PC-9 (cell line): ENCODE measurements at regions not wholly inside any gene's neighbourhood (a gene's known extent, or its start where the extent isn't known, plus 50 kb on each side); places are given as distances from the start of the nearest gene placed in this dataset.

ENCODE experiments used
- EZH2 ChIP-seq: fragments of 200-600 bp; sonication (generic); IDR thresholded peaks from 2 replicates; pipeline ENCODE4 v1.8.0; 2017; ENCODE audit warnings: antibody characterized with exemption, low read depth
- TF ChIP-seq, protein P1 (sequence below): fragments of 200-600 bp; sonication (generic); conservative IDR thresholded peaks from 2 replicates; pipeline ENCODE4 v1.6.1; 2017; ENCODE audit warnings: mixed run types, antibody characterized with exemption, mild to moderate bottlenecking, moderate library complexity

DNA sequence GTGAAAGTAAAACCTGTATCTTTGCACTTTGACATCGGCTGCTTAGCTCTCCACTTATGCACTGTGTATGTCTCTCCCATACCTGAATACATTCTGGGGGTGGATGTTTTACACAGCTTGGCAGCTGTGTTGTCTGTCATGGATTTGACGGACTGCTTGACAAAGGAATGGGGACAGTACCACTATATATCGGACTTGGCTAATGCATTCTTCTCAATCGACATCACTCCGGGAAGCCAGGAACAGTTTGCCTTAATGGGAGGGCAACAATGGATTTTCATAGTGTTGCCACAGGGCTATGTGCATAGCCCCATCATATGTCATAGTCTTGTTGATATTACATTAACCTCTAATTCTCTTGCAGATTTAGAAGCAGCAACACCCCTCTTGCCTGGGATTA, 1008.3 kb downstream of the DNAH5 start:
- TF ChIP-seq, protein P1, sequence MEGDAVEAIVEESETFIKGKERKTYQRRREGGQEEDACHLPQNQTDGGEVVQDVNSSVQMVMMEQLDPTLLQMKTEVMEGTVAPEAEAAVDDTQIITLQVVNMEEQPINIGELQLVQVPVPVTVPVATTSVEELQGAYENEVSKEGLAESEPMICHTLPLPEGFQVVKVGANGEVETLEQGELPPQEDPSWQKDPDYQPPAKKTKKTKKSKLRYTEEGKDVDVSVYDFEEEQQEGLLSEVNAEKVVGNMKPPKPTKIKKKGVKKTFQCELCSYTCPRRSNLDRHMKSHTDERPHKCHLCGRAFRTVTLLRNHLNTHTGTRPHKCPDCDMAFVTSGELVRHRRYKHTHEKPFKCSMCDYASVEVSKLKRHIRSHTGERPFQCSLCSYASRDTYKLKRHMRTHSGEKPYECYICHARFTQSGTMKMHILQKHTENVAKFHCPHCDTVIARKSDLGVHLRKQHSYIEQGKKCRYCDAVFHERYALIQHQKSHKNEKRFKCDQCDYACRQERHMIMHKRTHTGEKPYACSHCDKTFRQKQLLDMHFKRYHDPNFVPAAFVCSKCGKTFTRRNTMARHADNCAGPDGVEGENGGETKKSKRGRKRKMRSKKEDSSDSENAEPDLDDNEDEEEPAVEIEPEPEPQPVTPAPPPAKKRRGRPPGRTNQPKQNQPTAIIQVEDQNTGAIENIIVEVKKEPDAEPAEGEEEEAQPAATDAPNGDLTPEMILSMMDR: no peak
- TF ChIP-seq EZH2: no peak
